ENCODE measurements at regions not wholly inside any gene's neighbourhood (a gene's known extent, or its start where the extent isn't known, plus 50 kb on each side); places are given as distances from the start of the nearest gene placed in this dataset.
A peak's percentile ranks its signal among the peaks of the same experiment; 100 is the strongest.

- Histone ChIP-seq H3K4me1 (ENCODE audit: control insufficient read depth in 5 of 5, insufficient read depth in 5 of 5, low read length in 5 of 5) (peaks cover 4 to 69% (median 40%) of the 10 kb centered on the region in 5 donors), H3K4me3 (ENCODE audit: low read depth in 1 of 5, low read length in 5 of 5) (no peak overlapping the region), H3K9me3 (ENCODE audit: control insufficient read depth in 5 of 5, low read length in 5 of 5) (no peaks in the 10 kb centered on the region), H3K27me3 (ENCODE audit: control insufficient read depth in 5 of 5, insufficient read depth in 4 of 5, low read length in 5 of 5) (no peaks in the 10 kb centered on the region), H3K27ac (ENCODE audit: low read depth, low read length) (peak overlapping the region; percentile 84), H3K9ac (ENCODE audit: low read length in 5 of 5) (peak overlapping the region in 1 of 5 donors; percentile 57), H3K36me3 (ENCODE audit: control insufficient read depth in 5 of 5, insufficient read depth in 5 of 5, low read length in 5 of 5) (no peaks in the 10 kb centered on the region)
Observed at GRCh38 chr14:61215222-61216020, 65.7 kb downstream of the TMEM30B start.

DNA sequence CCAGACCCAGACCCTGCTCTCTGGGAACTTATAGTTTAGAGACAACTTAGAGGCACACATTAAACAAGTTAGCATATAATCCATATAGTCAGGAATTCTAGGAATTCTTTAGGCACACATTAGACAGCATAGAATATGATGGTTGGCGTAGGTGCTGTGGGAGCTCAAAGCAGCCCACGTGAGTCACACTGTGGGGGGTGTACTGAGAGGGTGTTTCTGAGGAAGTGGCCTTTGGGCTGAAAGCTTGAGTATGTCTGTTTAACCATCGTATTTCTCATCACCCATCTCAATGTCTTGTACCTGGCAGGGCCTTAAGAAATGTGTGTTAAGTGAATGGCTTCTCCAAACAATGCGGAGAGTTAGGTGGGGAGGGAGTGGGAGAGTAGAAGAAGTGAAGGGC is 67.2 kb downstream of the TMEM30B start:
- no peak overlapping the region for H3K9ac ChIP-seq (ENCODE audit: low read length in 5 of 5)
- H3K9me3 ChIP-seq (ENCODE audit: control insufficient read depth in 5 of 5, low read length in 5 of 5), result no peaks in the 10 kb centered on the region
- H3K36me3 ChIP-seq (ENCODE audit: control insufficient read depth in 5 of 5, insufficient read depth in 5 of 5, low read length in 5 of 5), result no peaks in the 10 kb centered on the region
- no peaks in the 10 kb centered on the region for H3K27me3 ChIP-seq (ENCODE audit: control insufficient read depth in 5 of 5, insufficient read depth in 4 of 5, low read length in 5 of 5)
- H3K4me1 ChIP-seq (ENCODE audit: control insufficient read depth in 5 of 5, insufficient read depth in 5 of 5, low read length in 5 of 5), result peaks cover 4 to 57% (median 34%) of the 10 kb centered on the region in 5 donors
- H3K27ac ChIP-seq (ENCODE audit: low read depth, low read length), result peak overlapping the region; percentile 84
- no peak overlapping the region for H3K4me3 ChIP-seq (ENCODE audit: low read depth in 1 of 5, low read length in 5 of 5)

GRCh38 chr14:61213191-61213621 is 67.9 kb downstream of the TMEM30B start:
- Histone ChIP-seq H3K4me1 (ENCODE audit: control insufficient read depth in 5 of 5, insufficient read depth in 5 of 5, low read length in 5 of 5) (peaks cover 4 to 50% (median 28%) of the 10 kb centered on the region in 5 donors), H3K36me3 (ENCODE audit: control insufficient read depth in 5 of 5, insufficient read depth in 5 of 5, low read length in 5 of 5) (no peaks in the 10 kb centered on the region), H3K27me3 (ENCODE audit: control insufficient read depth in 5 of 5, insufficient read depth in 4 of 5, low read length in 5 of 5) (no peaks in the 10 kb centered on the region), H3K9ac (ENCODE audit: low read length in 5 of 5) (no peak overlapping the region), H3K9me3 (ENCODE audit: control insufficient read depth in 5 of 5, low read length in 5 of 5) (no peaks in the 10 kb centered on the region), H3K4me3 (ENCODE audit: low read depth in 1 of 5, low read length in 5 of 5) (no peak overlapping the region), H3K27ac (ENCODE audit: low read depth, low read length) (peak overlapping the region; percentile 84)

- H3K27ac ChIP-seq (ENCODE audit: low read depth, low read length), result peak overlapping the region; percentile 84
- no peak overlapping the region for H3K9ac ChIP-seq (ENCODE audit: low read length in 5 of 5)
- H3K4me1 ChIP-seq (ENCODE audit: control insufficient read depth in 5 of 5, insufficient read depth in 5 of 5, low read length in 5 of 5), result peaks cover 4 to 43% (median 25%) of the 10 kb centered on the region in 5 donors
- H3K9me3 ChIP-seq (ENCODE audit: control insufficient read depth in 5 of 5, low read length in 5 of 5), result no peaks in the 10 kb centered on the region
- H3K27me3 ChIP-seq (ENCODE audit: control insufficient read depth in 5 of 5, insufficient read depth in 4 of 5, low read length in 5 of 5), result no peaks in the 10 kb centered on the region
- no peak overlapping the region for H3K4me3 ChIP-seq (ENCODE audit: low read depth in 1 of 5, low read length in 5 of 5)
- H3K36me3 ChIP-seq (ENCODE audit: control insufficient read depth in 5 of 5, insufficient read depth in 5 of 5, low read length in 5 of 5), result no peaks in the 10 kb centered on the region
Observed at GRCh38 chr14:61212546-61212945, 68.6 kb downstream of the TMEM30B start.

DNA sequence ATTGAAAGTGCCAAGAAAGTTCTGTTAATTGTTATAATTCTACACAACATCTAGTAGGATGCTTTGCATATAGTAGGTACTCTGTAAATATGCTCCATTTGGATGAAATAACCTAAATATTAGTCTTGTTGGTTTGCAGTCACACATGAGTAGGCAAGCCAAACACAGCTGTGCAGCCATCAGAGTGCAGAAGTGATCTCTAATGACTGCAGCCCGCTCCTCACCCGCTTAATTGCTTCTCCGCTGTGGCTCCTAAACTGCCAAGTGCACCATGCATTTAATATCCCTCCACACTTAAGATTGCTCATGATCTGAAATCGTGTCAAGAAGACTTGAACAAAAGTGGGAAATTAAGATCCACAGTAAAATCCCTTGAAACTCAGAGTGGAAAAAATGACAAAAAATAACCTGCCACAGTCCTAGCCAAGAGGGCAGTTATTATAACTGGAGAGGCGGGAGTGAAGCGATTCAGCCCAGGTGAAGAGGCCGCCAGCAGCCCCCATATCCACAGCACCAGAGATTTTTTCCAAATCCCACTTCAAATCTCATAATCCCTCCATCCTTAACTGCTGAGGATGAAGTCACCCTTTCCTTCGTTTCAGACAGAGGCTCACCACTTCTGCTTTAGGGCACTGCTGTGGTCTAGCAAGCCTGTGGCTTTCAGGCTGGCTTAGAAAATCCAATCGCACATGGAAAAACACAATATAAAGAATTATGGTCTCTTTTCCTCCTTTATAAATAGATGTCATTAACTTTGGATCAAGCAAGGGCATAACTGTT is 69.5 kb downstream of the TMEM30B start:
- Histone ChIP-seq H3K4me3 (ENCODE audit: low read depth in 1 of 5, low read length in 5 of 5) (no peak overlapping the region), H3K27ac (ENCODE audit: low read depth, low read length) (no peak overlapping the region), H3K4me1 (ENCODE audit: control insufficient read depth in 5 of 5, insufficient read depth in 5 of 5, low read length in 5 of 5) (peaks cover 4 to 37% (median 25%) of the 10 kb centered on the region in 5 donors), H3K27me3 (ENCODE audit: control insufficient read depth in 5 of 5, insufficient read depth in 4 of 5, low read length in 5 of 5) (no peaks in the 10 kb centered on the region), H3K36me3 (ENCODE audit: control insufficient read depth in 5 of 5, insufficient read depth in 5 of 5, low read length in 5 of 5) (no peaks in the 10 kb centered on the region), H3K9me3 (ENCODE audit: control insufficient read depth in 5 of 5, low read length in 5 of 5) (no peaks in the 10 kb centered on the region), H3K9ac (ENCODE audit: low read length in 5 of 5) (no peak overlapping the region)

- H3K4me3 ChIP-seq (ENCODE audit: low read depth in 1 of 5, low read length in 5 of 5), result no peak overlapping the region
- no peak overlapping the region for H3K27ac ChIP-seq (ENCODE audit: low read depth, low read length)
- H3K9me3 ChIP-seq (ENCODE audit: control insufficient read depth in 5 of 5, low read length in 5 of 5), result no peaks in the 10 kb centered on the region
- no peaks in the 10 kb centered on the region for H3K27me3 ChIP-seq (ENCODE audit: control insufficient read depth in 5 of 5, insufficient read depth in 4 of 5, low read length in 5 of 5)
- no peaks in the 10 kb centered on the region for H3K36me3 ChIP-seq (ENCODE audit: control insufficient read depth in 5 of 5, insufficient read depth in 5 of 5, low read length in 5 of 5)
- H3K9ac ChIP-seq (ENCODE audit: low read length in 5 of 5), result no peak overlapping the region
- peaks cover 0 to 18% (median 9%) of the 10 kb centered on the region in 5 donors for H3K4me1 ChIP-seq (ENCODE audit: control insufficient read depth in 5 of 5, insufficient read depth in 5 of 5, low read length in 5 of 5)
Observed at GRCh38 chr14:61203081-61203753, 77.9 kb downstream of the TMEM30B start.

- H3K9ac ChIP-seq (ENCODE audit: low read length in 5 of 5), result no peak overlapping the region
- H3K9me3 ChIP-seq (ENCODE audit: control insufficient read depth in 5 of 5, low read length in 5 of 5), result no peaks in the 10 kb centered on the region
- no peaks in the 10 kb centered on the region for H3K36me3 ChIP-seq (ENCODE audit: control insufficient read depth in 5 of 5, insufficient read depth in 5 of 5, low read length in 5 of 5)
- peaks cover 0 to 18% (median 9%) of the 10 kb centered on the region in 5 donors for H3K4me1 ChIP-seq (ENCODE audit: control insufficient read depth in 5 of 5, insufficient read depth in 5 of 5, low read length in 5 of 5)
- no peak overlapping the region for H3K4me3 ChIP-seq (ENCODE audit: low read depth in 1 of 5, low read length in 5 of 5)
- no peaks in the 10 kb centered on the region for H3K27me3 ChIP-seq (ENCODE audit: control insufficient read depth in 5 of 5, insufficient read depth in 4 of 5, low read length in 5 of 5)
- H3K27ac ChIP-seq (ENCODE audit: low read depth, low read length), result no peak overlapping the region
Observed at GRCh38 chr14:61202124-61202523, 79.0 kb downstream of the TMEM30B start.

GRCh38 chr14:61201171-61201570 is 80.0 kb downstream of the TMEM30B start:
- Histone ChIP-seq H3K36me3 (ENCODE audit: control insufficient read depth in 5 of 5, insufficient read depth in 5 of 5, low read length in 5 of 5) (no peaks in the 10 kb centered on the region), H3K9me3 (ENCODE audit: control insufficient read depth in 5 of 5, low read length in 5 of 5) (no peaks in the 10 kb centered on the region), H3K4me3 (ENCODE audit: low read depth in 1 of 5, low read length in 5 of 5) (no peak overlapping the region), H3K27me3 (ENCODE audit: control insufficient read depth in 5 of 5, insufficient read depth in 4 of 5, low read length in 5 of 5) (no peaks in the 10 kb centered on the region), H3K4me1 (ENCODE audit: control insufficient read depth in 5 of 5, insufficient read depth in 5 of 5, low read length in 5 of 5) (peaks cover 0 to 18% (median 9%) of the 10 kb centered on the region in 5 donors), H3K27ac (ENCODE audit: low read depth, low read length) (no peak overlapping the region), H3K9ac (ENCODE audit: low read length in 5 of 5) (no peak overlapping the region)

- peaks cover 0 to 4% (median 0%) of the 10 kb centered on the region in 5 donors for H3K9me3 ChIP-seq (ENCODE audit: control insufficient read depth in 5 of 5, low read length in 5 of 5)
- no peaks in the 10 kb centered on the region for H3K36me3 ChIP-seq (ENCODE audit: control insufficient read depth in 5 of 5, insufficient read depth in 5 of 5, low read length in 5 of 5)
- no peak overlapping the region for H3K27ac ChIP-seq (ENCODE audit: low read depth, low read length)
- H3K27me3 ChIP-seq (ENCODE audit: control insufficient read depth in 5 of 5, insufficient read depth in 4 of 5, low read length in 5 of 5), result no peaks in the 10 kb centered on the region
- H3K4me1 ChIP-seq (ENCODE audit: control insufficient read depth in 5 of 5, insufficient read depth in 5 of 5, low read length in 5 of 5), result peaks cover 0 to 23% (median 9%) of the 10 kb centered on the region in 5 donors
- no peak overlapping the region for H3K9ac ChIP-seq (ENCODE audit: low read length in 5 of 5)
- no peak overlapping the region for H3K4me3 ChIP-seq (ENCODE audit: low read depth in 1 of 5, low read length in 5 of 5)
Observed at GRCh38 chr14:61197416-61197815, 83.7 kb downstream of the TMEM30B start.

Data from subcutaneous abdominal adipose tissue (tissue), 5 donors.